NCI-H2196 (cell line): ENCODE measurements at regions not wholly inside any gene's neighbourhood (a gene's known extent, or its start where the extent isn't known, plus 50 kb on each side); places are given as distances from the start of the nearest gene placed in this dataset.

Experiments used
- DNase-seq: peaks from one replicate; lab custom pipeline; 2025; ENCODE audit not compliant: unreplicated experiment; lab: John Stamatoyannopoulos, UW

DNA sequence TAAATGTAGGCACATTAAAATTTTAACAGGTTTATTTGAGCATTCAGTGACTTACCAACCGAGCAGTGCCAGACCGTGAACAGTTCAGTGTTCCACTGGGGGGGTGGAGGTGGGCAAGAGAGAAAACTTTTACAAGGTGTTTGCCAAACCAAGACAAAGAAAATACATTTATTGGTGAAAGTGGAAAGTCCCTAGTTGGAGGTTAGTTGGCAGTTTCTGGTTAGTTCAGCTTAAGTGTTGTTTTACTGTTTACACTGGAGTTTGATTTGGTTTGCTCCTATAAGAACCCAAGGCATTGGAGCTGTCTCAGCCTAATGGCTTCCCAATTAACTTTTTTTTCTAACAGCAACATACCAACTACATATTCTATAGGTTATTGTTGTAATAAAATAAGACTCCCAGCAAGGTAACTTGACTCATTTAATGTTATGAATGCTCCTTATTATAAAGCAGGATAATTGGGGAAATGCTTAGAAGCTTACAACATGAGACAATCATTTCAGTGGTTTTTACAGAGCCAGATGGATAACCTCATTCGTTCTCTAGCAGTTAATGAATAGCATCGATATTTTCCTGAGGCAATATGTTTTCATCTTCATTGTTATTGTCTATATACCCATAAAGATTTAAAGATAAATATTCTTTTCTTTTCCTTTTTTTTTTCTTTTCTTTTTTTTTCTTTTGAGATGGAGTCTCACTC, 115.8 kb downstream of the ETNK1 start:
- peak; percentile 47 for DNase-seq

DNA sequence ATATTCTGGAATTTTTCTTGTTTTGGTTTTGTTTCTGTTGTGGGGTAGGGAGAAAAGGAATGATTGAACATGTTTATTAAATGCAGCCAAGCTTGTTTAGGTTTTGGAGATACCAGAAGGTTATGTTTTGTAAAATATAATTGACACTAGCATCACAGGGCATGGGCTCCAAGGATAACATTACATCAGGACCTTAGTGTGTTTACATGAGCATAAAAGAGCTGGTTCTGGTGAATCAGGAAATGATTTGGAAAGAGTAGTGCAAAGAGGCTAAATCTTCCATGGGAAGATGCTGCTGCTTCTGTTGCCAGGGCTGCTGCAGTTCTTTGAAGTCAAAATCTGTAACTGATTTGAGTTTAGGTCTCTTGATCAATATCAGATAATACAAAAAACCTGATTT, 118.7 kb downstream of the ETNK1 start:
- DNase-seq: no peak

DNA sequence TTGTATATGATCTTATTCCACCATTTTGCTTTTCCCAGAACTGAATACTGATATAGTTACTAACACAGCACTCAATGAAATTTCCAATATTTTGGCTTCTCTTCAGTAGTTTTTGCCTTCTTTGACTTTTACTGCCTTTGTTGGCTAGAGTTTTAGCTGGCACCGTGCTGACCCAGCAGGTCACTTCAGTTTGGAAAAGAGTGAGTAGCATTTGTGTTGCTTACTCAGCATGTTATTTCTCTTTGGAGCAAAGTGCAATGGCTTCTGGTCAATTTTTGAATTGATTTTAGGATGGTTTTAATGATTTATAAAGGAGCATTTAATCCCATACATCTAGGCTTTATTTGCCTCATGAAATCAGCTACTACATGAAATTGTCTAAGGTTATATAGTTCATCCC, 119.2 kb downstream of the ETNK1 start:
- no peak for DNase-seq

DNA sequence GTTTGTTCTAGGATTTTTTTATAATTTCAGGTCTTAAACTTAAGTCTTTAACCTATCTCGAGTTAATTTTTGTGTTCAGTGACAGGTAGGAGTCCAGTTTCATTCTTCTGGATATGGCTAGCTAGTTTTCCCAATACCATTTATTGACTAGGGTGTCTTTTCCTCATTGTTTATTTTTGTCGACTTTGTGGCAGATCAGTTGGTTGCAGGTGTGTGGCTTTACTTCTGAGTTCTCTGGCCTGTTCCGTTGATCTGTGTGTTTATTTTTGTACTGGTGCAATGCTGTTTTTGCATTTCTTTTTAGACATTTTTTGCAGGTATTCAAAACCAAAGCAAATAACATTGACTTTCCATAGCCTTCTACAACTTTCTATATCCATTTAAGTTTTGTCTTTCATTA, 121.7 kb downstream of the ETNK1 start:
- no peak for DNase-seq

DNA sequence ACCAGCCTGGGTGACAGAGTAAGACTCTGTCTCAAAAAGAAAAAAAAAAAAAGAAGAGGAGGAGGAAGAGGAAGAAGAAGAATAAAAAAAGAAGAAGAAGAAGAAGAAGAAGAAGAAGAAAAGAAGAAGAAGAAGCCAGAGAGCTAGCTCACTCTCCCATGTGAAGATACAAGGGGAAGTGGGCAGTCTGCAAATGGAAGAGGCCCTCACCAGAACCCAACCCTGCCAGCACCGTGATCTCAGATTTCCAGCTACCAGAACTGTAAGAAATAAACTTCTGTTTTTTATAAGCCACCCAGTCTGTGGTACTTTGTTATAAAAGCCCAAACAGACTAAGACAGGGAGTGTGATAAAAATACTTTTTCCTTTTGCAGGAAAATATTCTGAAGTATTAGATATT, 130.7 kb downstream of the ETNK1 start:
- DNase-seq: no peak

DNA sequence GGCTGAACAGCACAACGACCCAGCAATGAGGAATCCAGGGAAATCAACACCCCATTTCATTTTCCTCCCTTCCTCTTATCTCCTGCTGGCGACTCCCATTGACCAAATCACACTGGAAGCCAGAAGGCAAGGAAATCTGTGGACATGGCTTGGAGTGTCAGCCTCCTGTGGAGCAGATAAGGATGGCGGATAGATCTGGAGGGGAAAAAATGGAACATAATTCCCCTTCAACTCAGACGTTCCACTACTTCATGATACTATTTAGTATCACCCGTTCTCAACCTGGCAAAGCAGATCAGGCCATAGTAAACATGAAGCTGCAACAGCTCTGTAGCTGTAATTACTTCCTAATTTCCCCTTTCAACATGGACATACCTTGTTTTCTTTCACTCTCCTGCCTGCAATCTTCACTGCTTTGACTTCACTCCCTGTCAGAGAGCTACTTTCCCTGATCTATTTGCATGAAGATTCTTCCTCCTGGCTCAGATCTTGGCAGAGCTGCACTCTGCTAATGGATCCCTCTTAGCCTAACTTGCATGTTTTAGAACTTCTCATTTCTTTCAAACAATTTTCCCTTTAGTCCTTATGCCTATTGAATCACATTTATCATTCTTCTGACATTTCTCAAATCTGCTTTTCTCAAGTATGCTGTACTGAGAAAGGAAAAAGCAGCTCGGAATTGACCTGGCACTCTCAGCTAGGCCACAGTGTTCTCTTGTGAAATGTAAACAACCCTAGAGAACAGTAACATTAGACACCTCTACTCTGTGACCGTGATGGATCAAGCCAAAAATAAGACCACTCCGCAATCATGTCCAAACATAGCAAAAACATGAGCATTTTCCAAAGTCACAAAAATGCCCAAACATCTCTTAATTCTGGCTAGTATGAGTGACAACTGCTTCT, 135.1 kb downstream of the ETNK1 start:
- DNase-seq: no peak

DNA sequence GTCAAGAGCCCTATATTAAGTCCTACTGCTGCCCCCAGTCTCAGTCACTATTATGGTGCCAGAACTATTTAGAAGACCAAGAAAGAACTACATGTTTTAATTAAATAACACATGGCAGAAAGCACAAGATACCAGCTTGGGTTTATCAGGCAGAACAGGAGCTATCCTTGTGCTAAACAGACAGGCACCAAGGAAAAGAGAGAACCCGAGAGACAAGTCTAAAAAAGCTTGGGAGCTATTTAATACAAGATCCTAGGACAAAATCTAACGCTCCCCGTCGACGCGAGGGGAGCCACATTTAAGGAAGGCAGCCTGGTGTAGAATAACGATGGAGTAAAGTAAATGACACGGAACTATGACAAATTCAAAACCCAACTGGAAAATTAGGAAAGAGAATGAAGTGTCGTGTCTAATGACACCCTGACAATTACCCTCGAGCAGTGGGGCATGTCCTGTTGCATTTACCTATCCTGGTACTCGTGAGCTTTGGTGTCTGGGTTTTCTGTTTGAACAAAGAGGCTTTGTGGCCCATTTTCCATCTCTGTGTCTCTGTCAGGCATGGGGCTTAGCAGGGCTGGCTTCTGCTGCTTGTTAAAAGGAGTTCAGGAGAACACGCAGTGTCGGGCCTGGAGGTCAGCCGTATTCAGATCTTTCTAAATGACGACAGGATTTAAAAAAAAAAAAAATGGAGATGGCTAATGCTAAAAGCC, 140.6 kb downstream of the ETNK1 start:
- DNase-seq: no peak

DNA sequence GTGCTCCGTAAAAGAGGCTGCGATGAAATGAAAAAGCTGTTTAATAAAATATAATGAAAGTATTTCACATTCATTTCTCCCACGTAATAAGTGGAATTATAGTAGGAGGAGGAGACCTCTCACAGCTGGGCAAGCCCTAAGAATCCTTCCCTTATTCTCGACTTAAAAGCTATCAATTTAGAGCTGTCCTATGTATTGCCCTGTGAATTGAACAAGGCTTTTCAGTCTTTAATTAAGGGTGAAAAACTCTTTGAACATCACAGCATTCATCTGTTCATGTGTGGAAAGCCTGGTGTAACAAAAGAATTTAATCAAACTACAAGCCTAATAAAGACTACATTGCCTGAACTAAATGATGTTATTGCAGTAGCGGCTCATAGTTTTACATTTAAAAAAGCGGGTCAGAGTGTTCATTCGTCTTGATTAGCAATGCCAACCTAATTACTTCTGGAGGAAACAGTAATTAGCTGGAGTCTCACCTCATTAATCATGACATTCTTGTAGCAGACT, 142.0 kb downstream of the ETNK1 start:
- no peak for DNase-seq

DNA sequence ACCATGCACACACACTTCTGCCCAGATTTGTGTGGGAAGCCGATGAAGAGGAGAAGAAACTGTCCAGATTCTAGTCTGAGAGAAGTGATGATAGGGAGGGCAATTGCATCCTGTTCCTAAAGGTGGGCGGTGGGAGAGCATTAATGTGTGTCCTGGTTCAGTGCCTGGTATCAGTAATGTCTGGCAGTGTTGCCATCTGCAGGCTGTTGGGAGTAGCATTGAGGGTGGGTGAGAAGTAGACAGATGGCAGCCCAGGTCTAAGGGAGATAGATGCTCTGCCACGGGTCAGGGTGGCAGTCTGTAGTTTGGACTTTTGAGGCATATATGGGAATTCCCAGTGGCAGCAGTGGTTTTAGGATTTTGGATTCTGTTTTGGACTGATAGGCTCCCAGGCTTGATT, 156.4 kb downstream of the ETNK1 start:
- DNase-seq: no peak

DNA sequence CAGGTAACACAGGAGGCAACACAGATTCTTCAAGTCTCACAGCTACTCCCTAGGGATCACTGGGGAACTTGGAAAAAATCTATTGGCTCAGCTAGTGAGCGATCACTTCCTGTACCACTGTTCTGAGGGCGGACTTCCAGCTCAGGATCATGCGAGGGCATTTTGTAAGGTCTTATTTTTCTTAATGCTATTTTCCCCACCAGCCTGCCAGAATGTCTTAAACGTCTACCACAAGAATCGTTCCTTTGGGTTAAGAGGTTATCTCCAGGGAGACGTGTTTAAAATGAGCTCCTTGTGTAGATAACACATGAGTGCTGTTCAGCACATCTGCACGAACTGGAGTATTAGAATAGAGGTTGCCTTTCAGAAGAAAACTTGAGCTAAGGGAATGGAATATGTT, 162.6 kb downstream of the ETNK1 start:
- no peak for DNase-seq

DNA sequence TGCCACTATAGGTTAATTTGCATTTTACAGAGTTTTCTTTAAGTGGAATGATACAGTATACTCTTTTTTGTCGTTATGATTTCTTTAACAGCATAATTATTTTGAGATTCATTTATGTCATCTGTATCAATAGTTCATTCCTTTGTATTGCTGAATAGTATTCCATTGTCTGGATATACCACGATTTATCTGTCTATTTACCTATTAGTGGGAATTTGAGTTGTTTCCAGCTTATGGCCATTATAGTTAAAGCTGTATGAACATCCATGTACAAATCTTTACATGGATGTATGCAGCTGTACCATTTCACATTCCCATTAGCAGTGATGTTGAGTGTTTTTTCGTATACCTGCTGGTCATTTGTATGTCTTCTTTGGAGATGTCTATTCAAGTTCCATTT, 163.9 kb downstream of the ETNK1 start:
- no peak for DNase-seq

DNA sequence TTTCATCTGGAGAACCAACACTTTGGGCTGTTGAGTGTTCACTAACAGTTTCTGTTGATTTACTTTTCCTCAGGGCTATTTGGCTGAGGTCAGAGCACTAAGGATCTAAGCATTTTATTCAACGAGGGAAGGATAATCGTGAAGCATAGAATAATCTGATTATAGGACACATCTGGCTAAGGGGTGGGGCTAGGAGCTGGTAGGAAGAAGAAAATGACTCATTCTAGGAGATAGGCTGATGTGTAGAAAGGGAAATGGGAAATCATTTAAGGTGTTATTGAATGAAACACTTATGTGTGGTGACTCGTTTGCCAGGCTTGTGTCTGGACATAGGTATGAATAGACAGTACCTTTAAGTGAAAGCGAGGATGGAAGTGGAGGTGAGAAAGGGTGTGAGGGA, 167.2 kb downstream of the ETNK1 start:
- no peak for DNase-seq

DNA sequence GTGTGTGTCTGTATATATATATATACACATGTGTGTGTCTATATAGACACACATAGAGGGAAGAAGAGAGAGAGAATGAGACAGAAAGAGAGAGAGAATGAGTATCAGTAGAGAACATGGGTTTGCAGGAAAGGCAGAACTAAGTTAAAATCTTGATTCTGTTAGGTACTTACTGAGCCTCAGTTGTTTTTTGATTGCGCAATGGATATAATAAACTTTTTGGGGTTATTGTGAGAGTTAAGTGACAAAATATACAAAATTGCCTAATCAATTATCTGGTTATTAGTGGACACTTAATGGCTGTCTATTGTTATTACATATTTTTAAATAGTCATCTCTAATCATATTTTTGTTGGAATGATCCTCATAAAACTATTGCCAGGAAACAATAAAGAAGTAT, 169.0 kb downstream of the ETNK1 start:
- no peak for DNase-seq

DNA sequence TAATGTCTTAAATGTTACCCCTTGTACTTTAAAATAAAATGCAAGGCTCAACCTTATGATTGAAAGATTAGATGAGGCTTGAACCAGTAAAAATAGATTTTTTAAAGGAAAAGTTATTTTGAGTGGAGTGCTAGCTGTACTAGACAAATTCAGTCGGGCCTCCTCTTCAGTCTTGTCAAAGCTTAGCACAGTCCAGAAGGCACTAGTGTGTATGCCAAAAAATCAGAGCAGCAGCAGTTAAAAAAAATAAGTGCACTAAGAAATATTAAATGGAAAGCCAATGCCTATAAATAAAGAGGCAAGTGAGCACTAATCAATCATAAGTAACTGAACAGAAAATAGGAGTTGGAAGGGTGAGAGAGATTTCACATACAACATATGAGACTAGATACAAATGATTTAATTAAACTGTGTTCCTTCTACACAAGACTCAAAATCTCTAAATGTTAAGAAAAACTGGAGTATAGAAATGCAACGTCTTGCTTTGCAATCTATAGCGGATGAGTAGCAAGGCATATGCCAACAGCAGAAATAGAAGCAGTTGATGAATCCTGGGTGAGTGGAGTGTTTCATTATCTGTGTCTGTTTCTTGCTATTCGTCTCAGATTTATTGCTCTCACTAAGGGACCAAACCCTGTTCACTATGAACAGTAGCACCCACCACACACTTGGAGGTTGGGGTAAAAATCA, 172.1 kb downstream of the ETNK1 start:
- DNase-seq: no peak

DNA sequence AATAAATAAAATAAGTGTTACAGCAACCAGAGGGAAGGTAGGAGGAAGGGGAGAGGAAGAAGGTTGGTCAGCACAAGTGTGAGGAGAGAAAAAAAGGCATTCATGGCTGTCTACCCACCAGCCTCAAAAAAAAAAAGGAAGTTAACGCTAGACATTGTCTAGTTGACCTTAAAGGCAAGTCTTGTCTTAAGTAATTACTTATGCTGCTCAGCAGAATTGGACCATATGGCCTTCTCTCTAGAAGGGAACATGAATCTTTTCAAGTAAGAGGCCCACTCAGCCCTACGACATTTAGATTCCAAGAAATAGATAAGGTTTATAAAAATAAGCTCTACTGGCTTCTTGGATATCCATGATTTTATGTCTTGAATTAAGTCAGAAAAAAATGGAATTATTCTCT, 172.7 kb downstream of the ETNK1 start:
- DNase-seq: no peak

DNA sequence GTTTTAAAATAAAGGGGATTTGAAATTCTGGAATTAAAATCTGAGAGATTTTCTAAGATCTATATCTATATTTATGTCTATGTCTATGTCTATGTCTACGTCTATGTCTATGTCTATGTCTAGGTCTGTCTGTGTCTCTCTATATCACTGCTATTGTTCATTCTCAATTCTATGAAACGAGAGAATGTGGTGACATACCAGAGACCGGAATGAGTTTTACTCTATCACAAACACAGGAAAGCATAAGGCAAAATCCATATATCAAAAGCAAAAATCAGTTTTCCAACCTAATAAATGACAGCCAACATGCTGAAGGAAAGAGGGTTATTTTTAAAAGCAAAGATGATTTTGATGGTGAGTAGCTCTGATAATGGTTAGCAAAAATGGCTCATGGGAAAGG, 173.1 kb downstream of the ETNK1 start:
- no peak for DNase-seq

DNA sequence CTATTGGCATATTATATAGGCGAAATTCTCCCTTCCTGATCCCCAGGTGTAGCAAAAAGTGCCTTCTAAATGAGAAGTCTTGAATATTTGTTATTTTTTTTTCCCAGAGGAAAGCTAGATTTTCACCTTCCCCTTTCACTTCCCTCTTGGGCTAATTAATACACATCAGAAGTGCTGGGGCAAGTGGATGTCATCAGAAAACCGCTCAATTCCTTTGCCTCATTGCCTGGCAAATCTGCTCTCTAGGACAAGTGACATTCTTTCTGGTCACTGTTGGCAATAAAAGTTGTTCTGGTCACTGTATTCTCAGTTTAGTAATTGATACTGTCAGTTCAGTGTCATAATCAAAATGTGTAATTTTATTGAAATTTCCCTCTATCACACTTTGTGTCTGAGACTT, 174.5 kb downstream of the ETNK1 start:
- no peak for DNase-seq

DNA sequence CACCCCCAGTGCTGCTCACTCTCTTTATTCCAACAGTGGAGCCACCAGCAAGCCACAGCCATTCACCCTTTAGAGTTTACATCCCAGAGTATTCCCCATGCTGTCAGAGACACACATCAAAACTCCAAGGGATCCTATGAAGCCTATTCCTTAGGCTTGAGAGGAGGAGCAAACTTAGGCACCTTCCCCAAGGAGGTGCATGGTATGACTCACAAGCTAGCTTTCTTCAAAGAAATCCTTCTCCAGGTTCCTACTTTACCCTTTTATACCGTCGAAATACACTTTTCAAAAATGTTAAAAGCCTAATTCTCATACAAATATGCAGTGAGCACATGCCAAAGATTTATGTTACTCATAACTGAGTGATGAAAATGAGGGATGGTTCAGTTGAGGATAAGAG, 175.4 kb downstream of the ETNK1 start:
- no peak for DNase-seq

DNA sequence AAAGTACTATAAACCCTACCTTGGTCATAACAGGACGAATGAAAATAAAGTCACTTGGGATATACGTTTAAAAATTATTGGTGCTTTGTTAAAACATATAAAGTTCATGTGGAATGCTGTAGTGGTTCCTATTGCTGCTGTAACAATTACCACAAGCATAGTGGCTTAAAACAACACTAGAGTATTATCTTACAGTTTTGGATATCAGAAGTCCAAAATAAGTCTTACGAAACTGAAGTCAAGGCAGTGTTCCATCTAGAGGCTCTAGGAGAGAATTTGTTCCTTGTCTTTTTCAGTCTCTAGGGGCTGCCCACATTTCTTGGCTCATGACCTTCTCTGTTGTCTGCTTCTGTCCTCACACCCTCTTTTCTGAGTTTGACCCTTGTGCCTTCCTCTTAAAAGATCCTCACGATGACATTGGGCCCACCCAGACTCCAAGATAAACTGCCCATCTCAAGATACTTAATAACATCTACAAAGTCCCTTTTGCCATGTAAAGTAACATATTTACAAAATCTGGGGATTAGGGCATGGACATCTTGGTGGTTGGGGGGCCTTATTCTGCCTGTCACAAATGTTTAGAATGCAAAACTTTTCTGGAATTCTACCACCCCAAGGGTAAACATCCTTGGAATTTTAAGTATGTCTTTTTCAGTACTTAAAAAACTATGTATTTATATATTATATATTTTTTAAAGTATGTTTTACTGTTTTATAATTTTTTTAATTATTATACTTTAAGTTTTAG, 178.1 kb downstream of the ETNK1 start:
- no peak for DNase-seq

DNA sequence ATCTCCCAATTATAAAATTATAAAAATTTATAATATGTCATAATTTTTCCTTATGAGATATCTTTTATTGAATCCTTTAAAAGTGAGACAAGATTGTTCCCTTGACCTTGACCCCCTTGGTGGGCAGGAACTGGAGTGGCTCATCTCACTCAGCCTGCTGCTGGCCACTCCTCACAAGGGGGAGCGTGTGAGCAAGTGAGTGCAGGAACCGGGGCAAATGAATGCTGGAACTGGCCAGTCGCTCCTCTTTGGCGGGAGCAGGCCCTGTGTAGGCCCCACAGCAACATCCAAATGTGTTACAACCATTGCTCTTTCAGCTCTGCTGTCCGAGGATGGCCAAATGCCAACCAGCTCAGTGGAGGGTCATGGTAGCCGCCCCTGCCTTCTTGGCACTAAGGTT, 178.8 kb downstream of the ETNK1 start:
- DNase-seq: no peak
